ENCODE measurements at regions not wholly inside any gene's neighbourhood (a gene's known extent, or its start where the extent isn't known, plus 50 kb on each side); places are given as distances from the start of the nearest gene placed in this dataset.
"Not testable (repeated sequence)": the region's sequence is repeated elsewhere in the genome, so short reads cannot be mapped to it uniquely, and the experiment has no call there.

GRCh38 chr1:244328476-244328875 lies 123.2 kb downstream of the ADSS2 start:
- TF ChIP-seq EP300 (IDR thresholded peaks at IDR 0.05) (no peak), POLR2AphosphoS5 (IDR thresholded peaks at IDR 0.05) (no peak), CTCF (IDR thresholded peaks at IDR 0.05) (no peak), POLR2A (IDR thresholded peaks at IDR 0.05) (no peak)
- Histone ChIP-seq H3K9me3 (peaks cover 0 to 4% (median 0%) of the 10 kb centered on the region in 3 donors), H3K27me3 (no peaks in the 10 kb centered on the region), H3K4me3 (no peak overlapping the region), H3K27ac (no peak overlapping the region), H3K36me3 (no peaks in the 10 kb centered on the region), H3K4me1 (peaks cover 0 to 2% (median 2%) of the 10 kb centered on the region in 3 donors)
- ATAC-seq = no peak

- Histone ChIP-seq H3K27ac (no peak overlapping the region), H3K4me1 (no peaks in the 10 kb centered on the region), H3K36me3 (no peaks in the 10 kb centered on the region), H3K4me3 (no peak overlapping the region), H3K27me3 (no peaks in the 10 kb centered on the region), H3K9me3 (peaks cover 0 to 4% (median 0%) of the 10 kb centered on the region in 3 donors)
- ATAC-seq = no peak
- TF ChIP-seq CTCF (IDR thresholded peaks at IDR 0.05) = no peak
- no peak for TF ChIP-seq POLR2A (IDR thresholded peaks at IDR 0.05)
- no peak for TF ChIP-seq POLR2AphosphoS5 (IDR thresholded peaks at IDR 0.05)
- TF ChIP-seq EP300 (IDR thresholded peaks at IDR 0.05) = no peak
Measured at GRCh38 chr1:244329591-244330317, 122.0 kb downstream of the ADSS2 start.

GRCh38 chr1:244330318-244330625 lies 121.4 kb downstream of the ADSS2 start:
- 88 to 90% methylated on average over 2 of the region's 2 CpGs for WGBS, 2 donors (ENCODE audit: low coverage in 1 of 2)
- Histone ChIP-seq H3K36me3 (no peaks in the 10 kb centered on the region), H3K27ac (no peak overlapping the region), H3K4me3 (no peak overlapping the region), H3K27me3 (no peaks in the 10 kb centered on the region), H3K9me3 (peaks cover 0 to 4% (median 0%) of the 10 kb centered on the region in 3 donors), H3K4me1 (no peaks in the 10 kb centered on the region)
- ATAC-seq = no peak
- no peak for TF ChIP-seq EP300 (IDR thresholded peaks at IDR 0.05)
- TF ChIP-seq CTCF (IDR thresholded peaks at IDR 0.05) = no peak
- no peak for TF ChIP-seq POLR2A (IDR thresholded peaks at IDR 0.05)
- no peak for TF ChIP-seq POLR2AphosphoS5 (IDR thresholded peaks at IDR 0.05)

- H3K4me1 ChIP-seq, ATAC-seq, H3K27me3 ChIP-seq, H3K36me3 ChIP-seq, H3K9me3 ChIP-seq, H3K27ac ChIP-seq, H3K4me3 ChIP-seq: not testable (repeated sequence)
- WGBS, 2 donors (ENCODE audit: low coverage in 1 of 2) = 65 to 100% methylated on average over 1 to 2 of the region's 2 CpGs
Measured at GRCh38 chr1:244332761-244333160, 118.9 kb downstream of the ADSS2 start.

GRCh38 chr1:244334315-244334714 lies 117.4 kb downstream of the ADSS2 start:
- H3K27ac ChIP-seq, H3K4me1 ChIP-seq, H3K9me3 ChIP-seq, H3K4me3 ChIP-seq, ATAC-seq, H3K27me3 ChIP-seq, H3K36me3 ChIP-seq: not testable (repeated sequence)
- 78 to 96% methylated on average over 2 of the region's 2 CpGs for WGBS, 2 donors (ENCODE audit: low coverage in 1 of 2)

- 91 to 98% methylated on average over 4 of the region's 4 CpGs for WGBS, 2 donors (ENCODE audit: low coverage in 1 of 2)
- H3K27me3 ChIP-seq, H3K36me3 ChIP-seq, H3K4me3 ChIP-seq, H3K27ac ChIP-seq, H3K4me1 ChIP-seq, H3K9me3 ChIP-seq, ATAC-seq: not testable (repeated sequence)
Measured at GRCh38 chr1:244334842-244335241, 116.9 kb downstream of the ADSS2 start.

- Histone ChIP-seq H3K9me3 (no peaks in the 10 kb centered on the region), H3K4me1 (no peaks in the 10 kb centered on the region), H3K27me3 (no peaks in the 10 kb centered on the region), H3K27ac (no peak overlapping the region), H3K4me3 (no peak overlapping the region), H3K36me3 (no peaks in the 10 kb centered on the region)
- no peak for ATAC-seq
- WGBS, 2 donors (ENCODE audit: low coverage in 1 of 2) = 73 to 79% methylated on average over 7 of the region's 7 CpGs
- TF ChIP-seq POLR2AphosphoS5 (IDR thresholded peaks at IDR 0.05) (no peak), POLR2A (IDR thresholded peaks at IDR 0.05) (no peak), CTCF (IDR thresholded peaks at IDR 0.05) (no peak), EP300 (IDR thresholded peaks at IDR 0.05) (no peak)
Measured at GRCh38 chr1:244335456-244335855, 116.3 kb downstream of the ADSS2 start.
